B cell (primary cell): ENCODE measurements at regions not wholly inside any gene's neighbourhood (a gene's known extent, or its start where the extent isn't known, plus 50 kb on each side); places are given as distances from the start of the nearest gene placed in this dataset.

Source experiments
- ATAC-seq: fragments of 200-7000 bp; cut with Tn5 transposase; one replicate; pipeline ENCODE4 v1.10.0; 2021; ENCODE audit warnings: low read depth, mild to moderate bottlenecking, moderate number of reproducible peaks, moderate library complexity
- CTCF ChIA-PET: fragments of 350-600 bp; sonication (Branson Sonifier 250); formaldehyde crosslinking; loops from one replicate; lab custom pipeline; 2021; ENCODE audit warnings: antibody characterized with exemption, inconsistent platforms; lab: Charles Lee
- POLR2A ChIA-PET: fragments of 350-600 bp; sonication (Branson Sonifier 250); formaldehyde crosslinking; loops from one replicate; lab custom pipeline; 2021; ENCODE audit warnings: antibody characterized with exemption; lab: Charles Lee
- DNase-seq: peaks from one replicate; pipeline ENCODE4 v3.0.0; 2013
- H2AFZ ChIP-seq: 2 replicates; pipeline ENCODE4 v1.6.1; 2012; ENCODE audit warnings: mild to moderate bottlenecking, low read depth, low read length; ENCODE audit not compliant: insufficient read depth, poor library complexity, severe bottlenecking
- H3K27ac ChIP-seq, 2 donors: 1 replicate in 1 of 2; 2 replicates in 1 of 2; pipeline ENCODE4 v1.5.1; 2012 to 2013; ENCODE audit warnings: low read length in 2 of 2, mild to moderate bottlenecking in 2 of 2, moderate library complexity in 1 of 2
- H3K27me3 ChIP-seq, 4 experiments: fragments of 200-600 bp in 1 of 4; sonication (generic) in 1 of 4; replicated peaks in 1 of 4; 1 replicate in 2 of 4; 2 replicates in 2 of 4; pipeline versions ENCODE4 v1.6.1 to v1.7.0; 2013 to 2016; ENCODE audit warnings: low read length in 3 of 4, mild to moderate bottlenecking in 2 of 4, mixed read lengths in 1 of 4, moderate library complexity in 1 of 4; ENCODE audit not compliant: insufficient read depth in 4 of 4, control insufficient read depth in 3 of 4; ENCODE audit errors: control extremely low read depth in 1 of 4
- H3K36me3 ChIP-seq, 2 experiments: replicated peaks in 1 of 2; 1 replicate in 1 of 2; 2 replicates in 1 of 2; pipeline versions ENCODE4 v1.6.1 to v1.7.1; 2013; ENCODE audit warnings: low read length in 1 of 2; ENCODE audit not compliant: insufficient read depth in 2 of 2, control insufficient read depth in 1 of 2; ENCODE audit errors: control extremely low read depth in 1 of 2, extremely low read depth in 1 of 2
- H3K4me1 ChIP-seq, 2 donors: fragments of 200-600 bp in 1 of 2; sonication (generic) in 1 of 2; 1 replicate in 1 of 2; 2 replicates in 1 of 2; pipeline versions ENCODE4 v1.5.1 to v1.6.1; 2013 to 2017; ENCODE audit warnings: low read length in 2 of 2; ENCODE audit not compliant: control insufficient read depth in 2 of 2, insufficient read depth in 2 of 2
- H3K4me2 ChIP-seq: replicated peaks from 2 replicates; pipeline ENCODE3; 2012; ENCODE audit warnings: mild to moderate bottlenecking, low read depth, low read length; ENCODE audit not compliant: poor library complexity, severe bottlenecking
- H3K4me3 ChIP-seq, 5 experiments: fragments of 200-600 bp in 1 of 5; sonication (generic) in 1 of 5; 1 replicate in 3 of 5; 2 replicates in 2 of 5; pipeline versions ENCODE4 v1.5.1 to v1.7.0; 2011 to 2016; ENCODE audit warnings: low read length in 4 of 5, mild to moderate bottlenecking in 4 of 5, low read depth in 2 of 5, control low read depth in 1 of 5, moderate library complexity in 1 of 5; ENCODE audit not compliant: insufficient read depth in 1 of 5; ENCODE audit errors: control extremely low read depth in 1 of 5, extremely low read depth in 1 of 5
- H3K79me2 ChIP-seq: fragments of 200-600 bp; sonication (generic); one replicate; pipeline ENCODE4 v1.6.0; 2016; ENCODE audit warnings: low read length; ENCODE audit not compliant: control insufficient read depth, insufficient read depth
- H3K9ac ChIP-seq: fragments of 200-600 bp; sonication (generic); 2 replicates; pipeline ENCODE4 v1.6.1; 2017; ENCODE audit warnings: mild to moderate bottlenecking, low read length, moderate library complexity
- H3K9me3 ChIP-seq, 3 donors: one replicate each; pipeline versions ENCODE4 v1.6.1 to v1.7.1; 2013; ENCODE audit warnings: low read length in 2 of 3; ENCODE audit not compliant: control insufficient read depth in 2 of 3, insufficient read depth in 1 of 3; ENCODE audit errors: control extremely low read depth in 1 of 3
- H4K20me1 ChIP-seq: 2 replicates; pipeline ENCODE4 v1.6.0; 2012; ENCODE audit warnings: mild to moderate bottlenecking, low read length; ENCODE audit not compliant: insufficient read depth, control insufficient read depth, poor library complexity, severe bottlenecking
- H3K27ac Mint-ChIP-seq: one replicate; pipeline ENCODE4 v1.8.0; 2021; ENCODE audit warnings: mixed read lengths
- H3K27me3 Mint-ChIP-seq: one replicate; pipeline ENCODE4 v1.8.0; 2021; ENCODE audit warnings: mixed read lengths
- H3K4me1 Mint-ChIP-seq: one replicate; pipeline ENCODE4 v1.8.0; 2021; ENCODE audit warnings: mixed read lengths
- H3K4me3 Mint-ChIP-seq: one replicate; pipeline ENCODE4 v1.8.0; 2021; ENCODE audit warnings: mixed read lengths
- H3K9me3 Mint-ChIP-seq: one replicate; pipeline ENCODE4 v1.8.0; 2022; ENCODE audit warnings: mixed read lengths; ENCODE audit not compliant: insufficient read depth
- WGBS: methylation state at CpG from one replicate; pipeline ENCODE4 v1.1.5; 2013; ENCODE audit warnings: missing lambda C conversion rate; ENCODE audit not compliant: insufficient coverage; 5-methylcytosine and 5-hydroxymethylcytosine counted together
- intact Hi-C: fragments of 100-400 bp; cut with micrococcal nuclease; formaldehyde crosslinking; loops from one replicate; pipeline ENCODE4 v1.10.0; 2022
- TF ChIP-seq, protein P1 (sequence below): fragments of 200-600 bp; IDR thresholded peaks from one replicate; pipeline ENCODE4 v1.8.0; 2022; ENCODE audit warnings: antibody characterized with exemption, mild to moderate bottlenecking

DNA sequence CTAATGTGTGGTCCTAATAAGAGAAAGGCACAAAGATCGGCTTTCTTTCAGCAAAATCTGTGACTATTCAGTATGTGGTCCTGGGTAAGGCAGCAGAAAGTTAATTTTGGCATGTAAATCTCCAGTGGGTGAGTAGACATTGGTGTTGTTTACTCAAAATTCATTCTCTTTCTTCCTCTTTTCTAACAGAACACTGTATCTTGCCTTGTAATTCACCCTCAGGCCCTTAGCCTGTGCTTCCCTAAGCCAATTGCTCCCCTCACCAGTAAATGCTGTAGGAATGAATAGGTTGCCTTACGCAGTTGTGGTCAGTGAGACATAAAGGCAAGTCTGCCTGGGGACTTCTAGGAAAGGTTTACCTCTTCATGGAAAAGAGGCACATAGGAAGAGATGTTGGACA is 49.9 kb upstream of the PDE3B start:
- CTCF ChIA-PET = interaction anchor here (0.5 kb wide), 1 partner anchor 20 kb away, joined by 4 read pairs; no protein-coding TSS in a partner anchor
- H3K9me3 Mint-ChIP-seq = peaks cover 6% of the 10 kb centered on the region
- DNase-seq (peak; percentile 26), ATAC-seq (peak; percentile 68)
- Histone ChIP-seq H3K79me2 (no peaks in the 10 kb centered on the region), H3K4me1 (peaks cover 7 to 12% of the 10 kb centered on the region in 2 donors), H3K27me3 (no peaks in the 10 kb centered on the region), H3K9ac (no peak overlapping the region), H3K36me3 (peaks cover 0 to under 1% of the 10 kb centered on the region in 2 experiments), H3K9me3 (peaks cover 0 to 3% (median 2%) of the 10 kb centered on the region in 3 donors), H3K4me2 (peak overlapping the region; percentile 17), H3K4me3 (no peak overlapping the region), H3K27ac (no peak overlapping the region), H4K20me1 (no peaks in the 10 kb centered on the region), H2AFZ (no peak overlapping the region)
- TF ChIP-seq, protein P1, sequence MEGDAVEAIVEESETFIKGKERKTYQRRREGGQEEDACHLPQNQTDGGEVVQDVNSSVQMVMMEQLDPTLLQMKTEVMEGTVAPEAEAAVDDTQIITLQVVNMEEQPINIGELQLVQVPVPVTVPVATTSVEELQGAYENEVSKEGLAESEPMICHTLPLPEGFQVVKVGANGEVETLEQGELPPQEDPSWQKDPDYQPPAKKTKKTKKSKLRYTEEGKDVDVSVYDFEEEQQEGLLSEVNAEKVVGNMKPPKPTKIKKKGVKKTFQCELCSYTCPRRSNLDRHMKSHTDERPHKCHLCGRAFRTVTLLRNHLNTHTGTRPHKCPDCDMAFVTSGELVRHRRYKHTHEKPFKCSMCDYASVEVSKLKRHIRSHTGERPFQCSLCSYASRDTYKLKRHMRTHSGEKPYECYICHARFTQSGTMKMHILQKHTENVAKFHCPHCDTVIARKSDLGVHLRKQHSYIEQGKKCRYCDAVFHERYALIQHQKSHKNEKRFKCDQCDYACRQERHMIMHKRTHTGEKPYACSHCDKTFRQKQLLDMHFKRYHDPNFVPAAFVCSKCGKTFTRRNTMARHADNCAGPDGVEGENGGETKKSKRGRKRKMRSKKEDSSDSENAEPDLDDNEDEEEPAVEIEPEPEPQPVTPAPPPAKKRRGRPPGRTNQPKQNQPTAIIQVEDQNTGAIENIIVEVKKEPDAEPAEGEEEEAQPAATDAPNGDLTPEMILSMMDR = no peak
- H3K27ac Mint-ChIP-seq = peak overlapping the region; percentile 59
- intact Hi-C loops = no loop called here
- H3K27me3 Mint-ChIP-seq = peaks cover 15% of the 10 kb centered on the region
- POLR2A ChIA-PET = interaction anchor here (0.6 to 0.8 kb wide), 2 partner anchors 9 to 119 kb away, joined by 6 to 15 read pairs; no protein-coding TSS in a partner anchor
- no CpG with 5 or more reads among the region's 2 CpGs for WGBS
- peaks cover 16% of the 10 kb centered on the region for H3K4me1 Mint-ChIP-seq
- H3K4me3 Mint-ChIP-seq = peak overlapping the region; percentile 20
